Kidney (tissue), 13 donors: ENCODE measurements at regions not wholly inside any gene's neighbourhood (a gene's known extent, or its start where the extent isn't known, plus 50 kb on each side); places are given as distances from the start of the nearest gene placed in this dataset.
A peak's percentile ranks its signal among the peaks of the same experiment; 100 is the strongest.

Source experiments
- DNase-seq, 5 donors: peaks; one replicate each; pipeline ENCODE4 v3.0.0-alpha.2; 2013 to 2020
- FAIRE-seq: peaks from 2 replicates; lab custom pipeline; 2012; peaks lifted over from hg19 to GRCh38; lab: Jason Lieb, UNC
- H3K27ac ChIP-seq, 2 donors: one replicate each; pipeline ENCODE4 v1.7.0; 2013; ENCODE audit warnings: low read depth in 2 of 2, low read length in 2 of 2, inconsistent platforms in 1 of 2
- H3K27me3 ChIP-seq: one replicate; pipeline ENCODE4 v1.7.1; 2013; ENCODE audit warnings: low read length, inconsistent platforms; ENCODE audit not compliant: control insufficient read depth, insufficient read depth
- H3K36me3 ChIP-seq, 3 donors: one replicate each; pipeline versions ENCODE4 v1.7.0 to v1.7.1; 2013; ENCODE audit warnings: low read length in 3 of 3, control low read depth in 1 of 3, inconsistent platforms in 1 of 3; ENCODE audit not compliant: insufficient read depth in 3 of 3, control insufficient read depth in 2 of 3
- H3K4me1 ChIP-seq, 3 donors: one replicate each; pipeline versions ENCODE4 v1.7.0 to v1.7.1; 2013; ENCODE audit warnings: low read length in 3 of 3, inconsistent platforms in 1 of 3, low read depth in 1 of 3; ENCODE audit not compliant: control insufficient read depth in 2 of 3, insufficient read depth in 2 of 3
- H3K4me3 ChIP-seq, 3 donors: one replicate each; pipeline versions ENCODE4 v1.7.0 to v1.8.1; 2013; ENCODE audit warnings: low read length in 3 of 3, control low read depth in 1 of 3, inconsistent platforms in 1 of 3
- H3K9ac ChIP-seq, 3 donors: one replicate each; pipeline versions ENCODE4 v1.7.0 to v1.7.1; 2013; ENCODE audit warnings: low read length in 3 of 3, control low read depth in 1 of 3, inconsistent platforms in 1 of 3
- H3K9me3 ChIP-seq, 3 donors: one replicate each; pipeline versions ENCODE4 v1.7.0 to v1.7.1; 2013; ENCODE audit warnings: low read length in 3 of 3, control low read depth in 1 of 3, inconsistent platforms in 1 of 3; ENCODE audit not compliant: control insufficient read depth in 2 of 3, insufficient read depth in 1 of 3
- CTCF ChIP-seq: IDR thresholded peaks from 3 replicates; pipeline ENCODE4 v1.5.1; 2012; ENCODE audit warnings: mild to moderate bottlenecking, moderate library complexity, borderline replicate concordance; ENCODE audit not compliant: insufficient read depth; ENCODE audit errors: extremely low read depth
- intact Hi-C: fragments of 100-400 bp; cut with DNase I; formaldehyde crosslinking; loops from one replicate; pipeline ENCODE4 v1.11.1; 2022
- donor health status: control.
- donor health status: control.
- donor health status: control.
- donor health status: control.
- donor health status: control.
- donor health status: DM: yes; HTN: yes; CAD: no.
- donor health status: Normal renal cell carcinoma (clear cell type).

DNA sequence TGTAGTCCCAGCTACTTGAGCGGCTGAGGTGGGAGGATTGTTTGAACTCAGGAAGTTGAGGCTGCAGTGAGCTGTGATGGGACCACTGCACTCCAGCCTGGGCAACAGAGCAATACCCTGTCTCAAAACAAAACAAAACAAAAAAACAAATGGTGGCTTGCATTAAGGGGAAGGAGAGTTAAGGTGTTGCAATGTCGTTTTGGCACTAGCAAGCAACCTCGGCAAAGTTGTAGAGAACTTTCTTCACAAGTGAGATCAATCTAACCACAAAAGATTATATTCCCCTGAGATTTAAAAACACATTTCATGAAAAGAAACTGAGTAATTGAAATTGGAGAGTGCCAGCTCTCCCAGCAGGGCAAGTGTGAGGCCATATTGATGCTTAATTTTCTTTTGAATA is 153.7 kb downstream of the KLF5 start:
- TF ChIP-seq CTCF = no peak
- no peaks in the 10 kb centered on the region for H3K9me3 ChIP-seq
- no peak for DNase-seq
- no peak overlapping the region for H3K4me3 ChIP-seq
- intact Hi-C loops = no loop called here
- no peak overlapping the region for H3K27ac ChIP-seq
- FAIRE-seq = no peak
- no peaks in the 10 kb centered on the region for H3K4me1 ChIP-seq
- no peaks in the 10 kb centered on the region for H3K36me3 ChIP-seq
- no peaks in the 10 kb centered on the region for H3K27me3 ChIP-seq
- no peak overlapping the region for H3K9ac ChIP-seq

- DNase-seq (no peak), FAIRE-seq (no peak)
- no peak overlapping the region for H3K9ac ChIP-seq
- H3K9me3 ChIP-seq = no peaks in the 10 kb centered on the region
- H3K4me1 ChIP-seq = no peaks in the 10 kb centered on the region
- no peaks in the 10 kb centered on the region for H3K36me3 ChIP-seq
- intact Hi-C loops = no loop called here
- no peak overlapping the region for H3K27ac ChIP-seq
- H3K27me3 ChIP-seq = no peaks in the 10 kb centered on the region
- no peak for TF ChIP-seq CTCF
- H3K4me3 ChIP-seq = no peak overlapping the region
Observed at GRCh38 chr13:73210218-73210883, 151.5 kb downstream of the KLF5 start.

DNA sequence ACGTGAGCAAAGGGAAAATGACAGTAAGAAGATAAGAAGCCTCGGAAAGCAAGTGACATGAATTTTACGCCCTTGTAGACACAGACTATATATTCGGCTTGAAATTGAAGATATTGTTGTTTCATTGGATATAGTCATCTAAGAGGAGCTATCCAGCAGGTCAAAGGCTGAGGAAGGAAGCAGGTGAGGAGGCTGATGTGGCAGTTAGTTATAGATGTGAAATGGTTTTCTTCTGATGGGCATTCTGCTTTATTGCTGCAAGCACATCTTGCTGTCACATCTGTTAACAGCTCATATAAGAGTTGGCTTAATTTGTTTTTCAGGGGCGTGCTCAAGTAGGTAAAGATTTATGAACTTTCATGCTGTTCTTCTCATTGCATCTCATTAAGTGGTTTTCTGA is 146.1 kb downstream of the KLF5 start:
- Histone ChIP-seq H3K9ac (no peak overlapping the region), H3K36me3 (no peaks in the 10 kb centered on the region), H3K27ac (no peak overlapping the region), H3K4me3 (no peak overlapping the region), H3K27me3 (no peaks in the 10 kb centered on the region), H3K4me1 (peaks cover 0 to 4% (median 0%) of the 10 kb centered on the region in 3 donors), H3K9me3 (no peaks in the 10 kb centered on the region)
- intact Hi-C loops = no loop called here
- DNase-seq (no peak), FAIRE-seq (no peak)
- no peak for TF ChIP-seq CTCF

DNA sequence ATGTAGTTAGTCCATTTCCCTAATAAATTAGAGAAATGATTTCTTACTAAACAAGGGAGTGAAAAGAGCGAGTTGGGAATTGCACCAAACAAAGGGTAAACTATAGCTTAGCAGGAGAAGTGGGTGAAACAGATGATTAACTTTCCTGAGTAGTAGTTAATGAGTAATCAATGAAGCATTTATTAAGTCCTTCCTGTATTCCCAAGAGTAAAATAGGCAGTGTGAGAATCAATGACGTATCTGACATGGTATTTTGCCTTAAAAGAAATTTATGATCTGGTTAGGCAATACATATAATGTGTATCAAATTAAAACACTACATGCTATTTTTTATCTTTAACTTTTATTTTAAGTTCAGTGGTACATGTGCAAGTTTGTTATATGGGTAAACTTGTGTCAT is 142.8 kb downstream of the KLF5 start:
- Histone ChIP-seq H3K27me3 (no peaks in the 10 kb centered on the region), H3K9ac (no peak overlapping the region), H3K9me3 (no peaks in the 10 kb centered on the region), H3K4me3 (no peak overlapping the region), H3K36me3 (no peaks in the 10 kb centered on the region), H3K4me1 (peaks cover 0 to 4% (median 0%) of the 10 kb centered on the region in 3 donors), H3K27ac (no peak overlapping the region)
- FAIRE-seq = no peak
- DNase-seq = peak in 2 of 5 donors; percentile 38 to 46
- intact Hi-C loops = no loop called here
- TF ChIP-seq CTCF = no peak
